Dermis microvascular lymphatic vessel endothelial cell (primary cell): ENCODE measurements at regions not wholly inside any gene's neighbourhood (a gene's known extent, or its start where the extent isn't known, plus 50 kb on each side); places are given as distances from the start of the nearest gene placed in this dataset.

Experiments used
- DNase-seq, 2 donors: peaks; one replicate each; pipeline versions ENCODE4 v3.0.0 to v3.0.0-alpha.2; 2010; ENCODE audit warnings: low read depth in 2 of 2

DNA sequence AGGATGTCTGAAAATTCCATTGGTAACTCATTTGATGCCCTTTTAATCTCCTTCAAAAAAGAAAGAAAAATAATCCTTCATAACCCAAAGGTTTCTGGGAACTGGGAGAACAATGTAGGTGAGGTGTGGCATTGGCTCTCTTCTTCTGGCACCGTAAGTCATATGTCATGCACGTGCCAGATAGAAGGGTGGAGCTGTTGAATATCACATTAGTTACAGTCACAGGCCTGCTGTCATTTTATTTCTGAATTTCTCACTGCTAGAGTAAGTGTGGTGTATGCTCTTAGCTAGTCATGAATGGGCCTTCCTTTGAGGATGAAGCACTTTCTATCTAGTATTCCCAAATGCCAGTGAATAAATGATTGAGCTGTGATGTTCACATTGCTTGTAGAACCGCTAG is 201.8 kb upstream of the SGCD start:
- DNase-seq, result no peak

DNA sequence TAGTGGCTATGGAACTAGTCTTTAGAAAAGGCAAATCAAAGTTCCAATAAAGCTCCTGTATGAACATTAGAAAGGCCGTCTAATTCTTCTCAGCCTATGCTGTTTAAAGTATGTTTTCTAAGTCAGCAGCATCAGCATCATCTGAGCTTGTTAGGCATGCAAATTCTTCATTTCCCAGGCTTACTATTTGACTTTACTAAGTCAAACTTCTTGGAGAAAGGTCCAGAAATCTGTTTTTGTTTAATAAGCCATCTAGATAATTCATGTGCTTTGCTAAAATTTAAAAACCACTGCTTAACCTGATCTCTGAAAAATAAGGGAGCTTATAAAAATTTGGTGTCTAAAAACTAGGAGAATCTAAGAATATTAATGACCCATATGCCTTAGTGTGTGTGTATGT is 200.2 kb upstream of the SGCD start:
- no peak for DNase-seq

DNA sequence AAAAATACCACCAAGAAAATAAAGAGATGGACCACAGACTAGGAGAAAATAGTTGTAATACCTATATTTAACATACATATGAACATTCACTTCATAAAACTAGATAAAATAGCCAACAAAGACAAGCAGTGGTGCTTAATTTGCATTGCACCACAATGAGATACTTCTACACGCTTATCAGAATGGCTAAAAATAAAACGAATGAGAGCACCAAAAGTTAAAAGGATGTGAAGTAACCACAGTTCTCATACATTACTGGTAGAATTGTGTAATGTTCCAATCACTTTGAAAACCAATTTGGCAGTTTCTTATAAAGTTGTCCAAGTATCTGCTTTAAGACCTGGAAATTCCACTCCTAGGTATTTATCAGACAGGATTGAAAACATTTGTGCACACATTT is 198.9 kb upstream of the SGCD start:
- no peak for DNase-seq

DNA sequence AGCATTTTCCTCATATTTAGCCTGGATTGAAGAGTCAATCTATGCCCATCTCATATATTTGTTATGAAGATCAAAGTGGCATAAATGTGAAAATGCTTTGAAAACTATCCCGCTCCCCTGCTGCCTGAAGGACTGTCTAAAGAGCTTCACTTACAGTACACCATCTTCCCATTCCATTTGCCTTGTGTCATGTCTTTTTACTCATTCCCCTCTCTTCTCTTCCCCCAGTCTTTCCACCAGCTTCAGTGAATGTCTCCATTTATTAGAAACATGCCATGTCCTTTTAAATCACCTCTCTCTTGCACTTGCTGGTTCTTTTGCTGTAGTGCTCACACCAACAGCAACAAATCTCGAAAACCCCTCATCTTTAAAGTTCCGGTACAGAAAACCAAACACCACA is 192.7 kb upstream of the SGCD start:
- no peak for DNase-seq

DNA sequence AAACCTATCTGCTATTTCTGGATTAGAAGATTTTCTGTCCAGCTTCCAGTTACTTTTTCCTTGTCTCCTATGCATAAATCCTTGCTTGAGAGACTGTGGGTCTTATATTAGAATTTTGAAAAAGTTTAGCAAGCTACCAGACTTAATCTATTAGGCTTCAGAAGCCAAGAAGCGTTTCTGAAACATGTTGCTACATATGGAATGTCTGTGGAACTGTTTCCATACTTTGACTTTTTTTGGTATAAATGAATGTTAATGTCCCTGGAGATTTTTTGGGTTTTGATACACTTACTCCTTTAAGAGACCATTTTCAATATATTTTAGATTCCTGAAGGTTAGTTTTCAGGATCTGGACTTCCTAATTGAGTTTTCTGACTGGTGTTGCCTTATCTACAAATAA is 191.4 kb upstream of the SGCD start:
- DNase-seq, result no peak

DNA sequence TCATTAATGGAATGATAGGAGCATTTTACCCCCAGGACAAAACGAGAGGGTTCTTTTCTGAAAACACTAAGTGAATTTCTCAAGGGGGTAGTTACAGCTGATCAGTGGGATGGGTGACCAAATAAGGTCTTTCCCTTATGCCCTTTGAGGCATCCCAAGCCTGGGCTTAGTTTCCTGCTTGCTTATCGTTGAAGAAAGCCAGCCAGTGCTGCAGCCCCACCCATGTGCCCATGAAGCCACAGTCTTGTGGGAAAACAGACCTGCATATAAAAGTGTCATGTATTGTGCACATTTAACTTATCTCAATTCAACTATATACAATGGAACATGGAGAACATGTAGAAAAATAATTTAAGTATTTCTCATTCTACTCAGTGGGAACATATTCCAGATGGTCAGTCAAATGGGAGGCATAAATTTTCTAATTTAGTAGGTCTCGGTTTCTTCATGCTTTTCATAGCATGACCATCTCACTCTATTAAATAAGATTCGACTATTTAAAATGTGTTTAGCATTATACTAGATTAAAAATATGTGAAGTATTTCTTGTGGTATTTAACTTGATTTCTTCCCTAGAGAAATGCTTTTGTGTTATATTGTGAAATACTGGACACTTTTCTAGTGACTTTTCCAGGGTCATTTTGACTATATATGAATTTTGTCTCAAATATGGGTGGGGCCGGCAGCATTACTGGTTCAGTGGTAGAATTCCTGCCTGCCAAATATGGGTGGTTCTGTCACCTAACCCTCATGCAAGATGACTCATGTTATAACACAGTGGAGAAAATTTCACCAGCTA is 189.7 kb upstream of the SGCD start:
- DNase-seq, result no peak

DNA sequence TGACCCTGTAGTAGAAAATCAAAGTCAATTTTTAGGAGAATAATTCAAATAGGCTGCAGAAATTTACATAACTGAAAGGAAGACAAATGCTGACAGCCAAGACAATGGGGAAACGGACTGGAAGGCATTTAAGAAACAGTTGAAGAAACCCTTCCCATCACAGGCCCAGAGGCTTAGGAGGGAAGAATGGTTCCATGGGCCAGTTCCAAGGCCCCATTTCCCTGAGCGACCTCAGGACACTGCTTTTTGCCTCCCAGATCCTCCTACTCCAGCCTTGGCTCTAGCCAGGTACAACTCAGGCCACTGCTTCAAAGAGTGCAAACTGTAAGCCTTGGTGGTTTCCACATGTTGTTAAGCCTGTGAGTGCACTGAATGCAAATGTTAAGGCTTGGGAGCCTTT is 184.1 kb upstream of the SGCD start:
- DNase-seq, result no peak

DNA sequence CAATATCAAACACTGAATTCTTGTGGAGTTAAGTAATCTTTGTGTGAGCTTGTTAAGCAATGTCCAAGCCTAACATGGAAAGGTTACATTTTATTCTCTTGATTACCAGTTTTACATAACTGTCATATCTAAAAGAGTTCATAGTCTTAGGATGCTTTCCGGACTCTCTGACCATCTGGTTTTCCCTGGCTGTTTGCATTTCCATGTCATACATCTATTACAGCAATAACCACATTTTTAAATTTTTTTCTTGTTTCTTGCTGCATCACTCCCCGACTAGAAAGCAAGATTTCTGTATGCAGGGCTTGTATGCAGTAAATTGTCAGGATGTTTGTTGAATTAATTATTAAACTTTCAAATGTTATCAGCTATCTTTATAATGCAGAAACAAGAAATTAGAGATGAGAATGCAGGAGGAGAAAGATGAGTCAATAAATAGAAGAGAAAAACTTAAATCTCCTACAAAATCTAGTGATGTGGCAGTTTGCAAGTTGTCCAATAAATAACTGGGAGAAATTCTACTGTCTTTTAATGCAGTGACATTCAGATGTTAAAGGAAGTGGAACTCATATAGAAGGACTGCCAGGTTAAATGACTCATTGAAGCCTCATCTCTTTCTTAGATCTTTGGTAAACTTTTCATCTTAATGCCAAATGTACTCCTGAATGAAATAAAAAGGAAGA is 179.6 kb upstream of the SGCD start:
- no peak for DNase-seq

DNA sequence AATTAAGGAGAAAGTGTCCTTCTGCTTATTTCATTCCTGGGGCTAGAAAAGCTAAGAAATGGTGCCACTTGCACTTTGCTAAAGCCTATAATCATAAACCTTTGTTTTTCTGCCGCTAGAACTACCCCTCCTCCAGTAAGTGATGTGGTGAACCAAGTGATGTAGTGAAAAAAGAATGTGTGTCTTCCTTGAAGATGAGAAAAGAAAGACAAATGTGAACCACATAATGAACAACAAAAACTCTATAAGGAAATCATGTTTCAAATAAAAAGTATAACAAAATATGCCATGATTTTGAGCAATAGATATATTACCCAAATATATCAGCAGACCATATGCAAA is 179.0 kb upstream of the SGCD start:
- DNase-seq, result no peak

DNA sequence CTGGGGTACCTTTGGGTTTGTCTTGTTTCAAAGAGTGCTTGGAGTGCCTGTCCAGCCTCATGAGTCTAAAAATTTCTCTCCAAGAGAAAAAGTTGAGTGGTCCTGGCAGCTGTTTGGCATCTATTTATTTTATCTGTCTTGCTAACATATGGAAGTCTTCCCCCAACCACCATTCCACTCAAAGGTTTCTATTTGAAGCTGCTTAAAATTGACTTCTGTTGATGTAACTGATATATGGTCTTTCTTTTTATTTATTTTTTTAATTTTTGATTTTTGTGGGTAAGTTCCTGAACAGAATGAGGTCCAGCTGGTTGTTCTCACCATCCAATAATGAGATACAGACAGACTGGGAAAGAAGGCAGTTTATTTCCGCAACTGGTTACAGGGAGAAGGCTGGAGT is 178.7 kb upstream of the SGCD start:
- DNase-seq, result no peak

DNA sequence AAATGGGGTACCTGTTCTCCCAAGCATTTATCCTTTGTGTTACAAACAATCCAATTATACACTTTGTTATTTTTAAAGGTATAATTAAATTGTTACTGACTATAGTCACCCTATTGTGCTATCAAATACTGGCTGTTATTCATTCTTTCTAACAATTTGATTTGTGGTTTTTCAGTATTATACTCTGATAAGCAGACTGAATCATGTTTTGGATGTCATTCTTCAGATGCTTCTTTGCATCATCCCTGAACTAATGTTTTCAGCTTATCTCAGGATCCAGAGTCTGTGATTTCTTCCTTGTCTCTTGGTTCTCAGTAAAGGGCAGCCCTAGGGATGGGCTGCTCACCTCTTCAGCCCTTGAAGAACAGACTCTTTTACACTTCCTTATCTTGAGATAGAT is 177.8 kb upstream of the SGCD start:
- DNase-seq, result no peak

DNA sequence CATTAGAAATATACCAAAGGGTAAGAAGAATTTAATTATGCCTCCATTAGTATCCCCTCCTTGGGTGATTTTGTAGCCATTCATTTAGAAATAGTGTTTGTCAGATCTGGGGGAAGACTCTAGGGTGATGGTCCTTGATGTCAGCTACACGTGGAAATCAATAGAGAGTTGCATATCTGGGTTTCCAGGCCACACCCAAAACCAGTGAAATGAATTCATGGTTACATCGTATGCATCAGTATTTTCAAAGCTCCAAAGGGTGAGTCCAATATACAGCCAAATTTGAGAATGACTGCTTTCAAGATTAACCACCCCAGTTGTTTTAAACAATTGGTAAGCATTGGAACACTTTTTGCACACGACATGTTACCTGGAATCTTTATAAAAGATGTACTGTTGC is 173.4 kb upstream of the SGCD start:
- DNase-seq, result no peak

DNA sequence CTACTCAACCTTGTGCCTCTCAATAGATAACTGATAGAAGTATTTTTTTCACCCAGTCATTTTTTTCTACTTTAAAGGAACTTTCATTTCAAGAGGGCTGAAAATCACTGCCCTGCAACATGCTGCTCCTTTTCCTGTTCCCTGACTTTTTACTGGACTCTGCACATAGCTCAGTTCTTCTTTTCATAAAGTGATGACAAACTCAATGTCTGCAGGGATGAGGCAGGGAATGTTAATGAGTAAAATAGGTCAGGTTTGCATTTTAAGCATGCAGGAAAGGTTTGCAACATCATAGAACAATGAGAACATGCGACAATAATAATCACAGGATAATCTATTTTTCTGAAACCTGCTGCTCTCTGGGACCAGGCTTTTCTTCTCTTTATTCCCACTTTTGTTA is 172.2 kb upstream of the SGCD start:
- no peak for DNase-seq

DNA sequence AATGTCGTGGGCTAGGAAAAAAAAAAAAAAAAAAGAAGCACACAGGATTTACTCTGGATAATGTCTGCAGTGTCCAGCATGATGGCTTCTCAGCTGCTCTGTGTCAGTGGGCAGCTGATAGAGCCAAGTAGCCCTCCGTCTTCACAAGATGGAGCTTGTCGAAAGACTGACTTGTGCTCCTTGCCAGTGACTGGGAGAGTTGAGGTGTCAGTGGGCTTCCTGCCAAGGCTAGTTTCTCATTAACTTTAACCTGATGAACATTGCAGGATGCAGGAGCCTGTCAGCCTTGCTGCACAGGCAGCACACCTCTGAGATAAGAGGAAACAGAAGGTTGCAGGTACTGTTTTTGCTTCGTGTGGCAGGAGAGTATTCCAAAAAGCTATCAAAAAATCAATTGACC is 171.4 kb upstream of the SGCD start:
- DNase-seq, result no peak

DNA sequence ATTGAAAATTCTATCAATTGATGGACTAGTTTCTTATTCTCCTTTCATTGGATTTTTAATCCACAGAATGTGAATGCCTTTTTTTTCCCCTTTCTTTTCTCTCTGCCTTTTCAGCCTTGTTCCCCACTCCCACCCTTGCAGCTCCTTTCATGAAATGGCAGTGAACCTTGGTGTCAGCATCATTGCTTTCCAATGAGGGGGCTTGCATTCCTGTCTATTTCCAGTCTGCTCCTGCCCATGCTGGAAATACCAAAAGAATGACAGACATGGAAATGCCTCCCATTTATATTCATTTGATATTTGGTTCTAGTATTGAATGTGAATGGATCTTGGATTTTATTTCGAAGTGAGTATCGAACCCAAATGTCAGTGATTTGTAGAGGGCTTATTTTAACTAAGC is 162.7 kb upstream of the SGCD start:
- no peak for DNase-seq

DNA sequence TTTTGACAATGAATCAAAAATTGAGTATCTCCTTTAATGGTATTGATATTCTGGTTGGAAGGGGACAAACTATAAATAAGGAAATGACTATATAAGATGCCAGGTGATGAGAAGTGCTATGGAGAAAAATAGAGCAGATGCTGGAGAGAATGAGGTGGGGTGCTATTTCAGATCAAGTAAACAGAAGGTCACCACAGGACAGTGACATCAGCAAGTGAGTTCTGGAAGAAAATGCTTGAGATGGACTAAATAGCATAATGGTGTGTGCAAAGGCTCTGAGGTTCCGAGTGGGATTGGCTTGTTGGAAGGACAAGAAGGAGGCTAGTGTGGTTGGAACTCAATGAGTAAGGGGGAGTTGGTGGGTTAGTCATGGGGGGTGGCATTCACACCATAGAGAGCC is 157.5 kb upstream of the SGCD start:
- no peak for DNase-seq

DNA sequence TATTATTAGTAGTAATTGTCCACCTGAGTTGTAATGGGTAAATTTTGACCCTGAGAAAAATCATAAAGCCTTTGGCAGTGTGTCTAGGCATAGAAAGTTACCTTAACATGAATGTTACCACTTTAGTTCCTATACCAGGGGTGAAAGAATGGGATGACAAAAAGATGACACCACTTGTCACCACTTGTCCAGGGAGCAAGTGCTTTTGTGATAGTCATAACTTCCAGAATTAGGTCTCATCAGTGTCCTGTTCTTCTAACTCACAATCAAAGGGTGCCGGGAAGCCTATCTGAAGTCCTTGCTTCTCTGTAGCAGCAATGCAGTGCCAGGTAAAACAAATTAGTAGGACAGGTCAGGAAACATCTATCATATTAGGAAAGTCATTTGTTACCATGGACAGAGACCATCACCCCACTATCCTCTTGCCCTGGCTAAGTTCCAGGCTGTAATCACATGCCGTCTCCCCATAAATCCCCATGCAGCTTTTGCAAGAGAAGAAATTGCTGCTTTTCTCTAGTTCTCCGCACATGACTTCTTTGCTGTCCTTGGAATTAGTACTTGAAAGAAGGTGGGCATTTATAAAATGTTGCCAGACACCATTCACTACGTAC is 156.5 kb upstream of the SGCD start:
- DNase-seq, result no peak

DNA sequence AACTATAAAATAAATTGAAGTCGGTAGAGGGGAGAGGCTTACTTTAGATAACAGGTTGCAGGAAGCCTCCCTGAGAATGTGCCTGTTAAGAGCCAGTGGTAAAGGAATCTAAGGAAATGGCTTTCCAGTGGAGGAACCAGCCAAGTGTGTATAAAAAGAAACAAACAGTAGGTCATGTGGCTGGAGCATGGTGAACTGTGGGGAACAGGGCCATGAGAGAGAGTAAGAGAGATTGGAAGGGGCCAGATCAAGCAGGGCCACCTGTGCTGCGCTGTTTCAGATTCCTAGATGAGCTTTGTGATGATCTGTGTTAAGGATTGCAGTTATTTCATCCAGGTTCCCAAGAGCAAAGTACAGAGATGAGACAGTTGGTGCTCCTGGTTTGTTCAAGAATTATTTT is 152.7 kb upstream of the SGCD start:
- no peak for DNase-seq

DNA sequence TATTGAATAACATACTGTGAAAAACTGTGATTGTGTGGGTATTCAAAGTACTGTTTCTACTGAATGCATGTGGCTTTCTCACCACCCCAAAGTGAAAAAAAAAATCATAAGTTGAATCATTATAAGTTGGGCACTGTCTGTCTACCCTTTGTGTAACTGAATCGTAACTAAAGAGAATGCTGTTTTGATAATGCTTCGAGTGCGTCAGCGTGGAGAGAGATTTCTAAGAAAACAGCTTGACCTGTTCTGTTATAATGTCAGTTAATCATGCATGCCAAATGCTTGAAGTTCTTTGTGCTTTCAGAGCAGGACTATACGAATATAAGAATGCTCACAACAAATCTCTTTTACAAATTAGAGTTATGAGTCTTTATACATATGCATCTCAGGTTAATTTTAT is 148.8 kb upstream of the SGCD start:
- no peak for DNase-seq

DNA sequence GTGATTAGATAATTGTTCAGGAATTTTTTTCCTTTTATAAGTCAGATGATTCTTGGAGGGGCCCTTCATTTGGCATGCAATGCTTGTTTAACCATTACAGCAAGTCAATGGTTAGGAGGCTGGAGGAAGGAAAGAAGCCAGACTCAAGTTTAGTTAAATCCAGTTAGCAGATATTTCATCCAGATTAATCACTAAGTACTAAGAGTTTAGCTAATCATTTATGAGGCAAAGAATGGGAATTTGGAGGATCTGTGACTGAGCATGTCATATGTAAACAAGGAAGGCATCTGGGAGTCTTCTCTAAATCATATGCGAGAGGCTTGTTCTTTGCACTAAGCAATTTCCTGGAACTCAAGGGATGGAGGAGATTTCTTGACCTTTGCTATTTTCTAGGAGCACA is 145.3 kb upstream of the SGCD start:
- no peak for DNase-seq

DNA sequence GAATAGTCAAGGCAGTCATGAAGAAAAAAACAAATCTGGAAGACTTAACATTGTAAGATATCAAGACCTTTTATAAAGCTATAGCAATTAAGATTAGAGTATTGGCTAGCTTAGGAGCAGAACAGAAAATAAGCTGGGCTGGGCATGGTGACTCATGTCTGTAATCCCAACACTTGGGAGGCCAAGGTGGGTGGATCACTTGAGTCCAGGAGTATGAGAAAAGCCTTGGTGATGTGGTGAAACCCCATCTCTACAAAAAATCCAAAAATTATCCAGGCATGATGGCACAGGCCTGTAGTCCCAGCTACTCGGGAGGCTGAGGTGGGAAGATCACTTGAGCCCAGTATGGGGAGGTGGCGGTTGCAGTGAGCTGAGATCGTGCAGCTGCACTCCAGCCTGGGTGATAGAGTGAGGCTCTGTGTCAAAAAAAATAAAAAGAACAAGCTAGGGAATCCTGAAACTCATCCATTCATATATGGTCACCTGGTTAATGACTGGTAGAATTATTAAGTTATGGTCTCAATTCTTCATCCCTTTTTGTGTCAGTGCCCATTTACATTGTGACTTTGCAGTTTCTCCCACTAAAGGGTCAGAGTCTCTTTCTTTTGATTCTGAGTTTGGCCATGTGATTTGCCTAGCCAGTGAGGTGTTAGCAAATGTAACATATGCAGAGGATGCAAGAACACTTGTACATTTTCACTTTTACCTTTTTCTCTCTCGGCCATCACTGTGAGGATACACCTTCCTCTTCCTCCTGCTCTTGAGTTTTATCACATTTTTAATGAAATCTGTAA is 144.6 kb upstream of the SGCD start:
- DNase-seq, result no peak

DNA sequence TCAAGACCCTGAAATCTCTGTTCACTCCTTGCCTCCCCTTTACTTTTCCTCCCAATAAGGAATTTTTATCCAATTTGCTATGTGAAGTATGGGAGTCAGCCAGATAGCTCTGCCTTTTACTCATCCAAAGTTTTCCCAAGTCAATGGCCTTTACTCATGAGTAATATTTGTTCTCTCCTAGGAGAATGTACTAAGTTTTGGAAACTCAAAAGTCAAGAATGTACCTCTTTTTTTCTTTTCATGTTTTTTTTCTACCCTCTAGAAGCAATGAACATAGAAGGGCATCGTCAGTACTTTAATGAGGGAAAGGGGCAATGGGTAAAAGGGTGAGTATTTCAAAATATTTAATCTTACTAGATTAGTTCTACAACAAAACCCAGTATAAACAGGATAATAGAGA is 140.2 kb upstream of the SGCD start:
- DNase-seq, result no peak
